ENCODE measurements at regions not wholly inside any gene's neighbourhood (a gene's known extent, or its start where the extent isn't known, plus 50 kb on each side); places are given as distances from the start of the nearest gene placed in this dataset.
A peak's percentile ranks its signal among the peaks of the same experiment; 100 is the strongest.

GRCh38 chr12:87376722-87377121 is 652.5 kb downstream of the C12orf50 start:
- peaks cover 0 to 20% (median 8%) of the 10 kb centered on the region in 11 experiments; a peak in 13 of 22 replicates for H3K9me3 ChIP-seq (replicated peaks in 1 of 11)
- no peak overlapping the region for H3K4me3 ChIP-seq
- H3K27me3 ChIP-seq = no peaks in the 10 kb centered on the region
- H3K9ac ChIP-seq = no peak overlapping the region
- no peaks in the 10 kb centered on the region; a peak in 1 of 20 replicates for H3K4me1 ChIP-seq
- H3K36me3 ChIP-seq = no peaks in the 10 kb centered on the region
- no peaks in the 10 kb centered on the region for H4K20me1 ChIP-seq
- no peak overlapping the region for H3K4me2 ChIP-seq
- no peak overlapping the region for H3K27ac ChIP-seq
- TF ChIP-seq Cebpa-rat (IDR thresholded peaks at IDR 0.05) = no peak

- Histone ChIP-seq H3K9ac (no peak overlapping the region), H3K36me3 (no peaks in the 10 kb centered on the region), H3K27ac (no peak overlapping the region), H3K4me1 (no peaks in the 10 kb centered on the region; a peak in 1 of 20 replicates), H4K20me1 (no peaks in the 10 kb centered on the region), H3K4me2 (no peak overlapping the region), H3K27me3 (no peaks in the 10 kb centered on the region), H3K4me3 (no peak overlapping the region), H3K9me3 (replicated peaks in 1 of 11) (peaks cover 0 to 4% (median 0%) of the 10 kb centered on the region in 11 experiments; a peak in 1 of 22 replicates)
- TF ChIP-seq Cebpa-rat (IDR thresholded peaks at IDR 0.05) = no peak
These were observed 660.0 kb downstream of the C12orf50 start for GRCh38 chr12:87369161-87369560.

GRCh38 chr12:87368259-87368658 is 660.9 kb downstream of the C12orf50 start:
- H3K9ac ChIP-seq = no peak overlapping the region
- no peaks in the 10 kb centered on the region for H4K20me1 ChIP-seq
- peaks cover 0 to 8% (median 0%) of the 10 kb centered on the region in 11 experiments; a peak in 5 of 22 replicates for H3K9me3 ChIP-seq (replicated peaks in 1 of 11)
- H3K4me3 ChIP-seq = no peak overlapping the region
- H3K4me2 ChIP-seq = no peak overlapping the region
- no peak for TF ChIP-seq Cebpa-rat (IDR thresholded peaks at IDR 0.05)
- H3K27ac ChIP-seq = no peak overlapping the region
- H3K36me3 ChIP-seq = no peaks in the 10 kb centered on the region
- H3K4me1 ChIP-seq = no peaks in the 10 kb centered on the region; a peak in 1 of 20 replicates
- H3K27me3 ChIP-seq = no peaks in the 10 kb centered on the region

GRCh38 chr12:87365423-87365822 is 663.8 kb downstream of the C12orf50 start:
- H3K4me1 ChIP-seq = no peaks in the 10 kb centered on the region; a peak in 1 of 20 replicates
- no peaks in the 10 kb centered on the region for H3K36me3 ChIP-seq
- H3K4me3 ChIP-seq = no peak overlapping the region
- H3K4me2 ChIP-seq = no peak overlapping the region
- no peaks in the 10 kb centered on the region for H4K20me1 ChIP-seq
- no peaks in the 10 kb centered on the region for H3K27me3 ChIP-seq
- H3K27ac ChIP-seq = no peak overlapping the region
- H3K9me3 ChIP-seq (replicated peaks in 1 of 11) = peaks cover 0 to 11% (median 0%) of the 10 kb centered on the region in 11 experiments; a peak in 5 of 22 replicates
- no peak overlapping the region for H3K9ac ChIP-seq
- no peak for TF ChIP-seq Cebpa-rat (IDR thresholded peaks at IDR 0.05)

- H3K4me3 ChIP-seq = no peak overlapping the region
- no peak for TF ChIP-seq Cebpa-rat (IDR thresholded peaks at IDR 0.05)
These were observed 665.6 kb downstream of the C12orf50 start for GRCh38 chr12:87363497-87364084.

GRCh38 chr12:87349681-87350080 is 679.5 kb downstream of the C12orf50 start:
- no peak for TF ChIP-seq Cebpa-rat (IDR thresholded peaks at IDR 0.05)
- no peak overlapping the region for H3K4me3 ChIP-seq
- no peak overlapping the region for H3K4me2 ChIP-seq

More at GRCh38 chr12:87363497-87364084, 665.6 kb downstream of the C12orf50 start:
- Histone ChIP-seq H3K4me2 (no peak overlapping the region), H4K20me1 (no peaks in the 10 kb centered on the region), H3K4me1 (no peaks in the 10 kb centered on the region; a peak in 1 of 20 replicates), H3K36me3 (no peaks in the 10 kb centered on the region), H3K27me3 (no peaks in the 10 kb centered on the region), H3K9me3 (replicated peaks in 1 of 11) (peaks cover 3 to 15% (median 4%) of the 10 kb centered on the region in 11 experiments; a peak in 18 of 22 replicates), H3K9ac (no peak overlapping the region), H3K27ac (no peak overlapping the region)

GRCh38 chr12:87348071-87348470 is 681.1 kb downstream of the C12orf50 start:
- Histone ChIP-seq H3K27ac (no peak overlapping the region), H3K9ac (no peak overlapping the region), H4K20me1 (no peaks in the 10 kb centered on the region), H3K9me3 (replicated peaks in 1 of 11) (no peaks in the 10 kb centered on the region), H3K4me3 (no peak overlapping the region), H3K4me1 (peaks cover 4 to 11% (median 7%) of the 10 kb centered on the region in 10 experiments; a peak in 11 of 20 replicates), H3K27me3 (no peaks in the 10 kb centered on the region), H3K4me2 (no peak overlapping the region), H3K36me3 (no peaks in the 10 kb centered on the region)
- TF ChIP-seq Cebpa-rat (IDR thresholded peaks at IDR 0.05) = no peak

More at GRCh38 chr12:87349681-87350080, 679.5 kb downstream of the C12orf50 start:
- Histone ChIP-seq H3K9ac (no peak overlapping the region), H3K27ac (no peak overlapping the region), H3K9me3 (replicated peaks in 1 of 11) (no peaks in the 10 kb centered on the region), H3K4me1 (peaks cover under 1 to 4% (median 3%) of the 10 kb centered on the region in 10 experiments; a peak in 11 of 20 replicates), H3K27me3 (no peaks in the 10 kb centered on the region), H3K36me3 (no peaks in the 10 kb centered on the region), H4K20me1 (no peaks in the 10 kb centered on the region)

GRCh38 chr12:87344699-87345098 is 684.5 kb downstream of the C12orf50 start:
- no peaks in the 10 kb centered on the region for H4K20me1 ChIP-seq
- H3K27ac ChIP-seq = no peak overlapping the region
- peak overlapping the region in 10 of 11 experiments; percentile 7 to 46 (median 24); a peak in 14 of 22 replicates for H3K4me2 ChIP-seq
- H3K27me3 ChIP-seq = no peaks in the 10 kb centered on the region
- peaks cover 4 to 11% (median 7%) of the 10 kb centered on the region in 10 experiments; a peak in 11 of 20 replicates for H3K4me1 ChIP-seq
- no peaks in the 10 kb centered on the region for H3K9me3 ChIP-seq (replicated peaks in 1 of 11)
- no peak overlapping the region for H3K4me3 ChIP-seq
- no peaks in the 10 kb centered on the region for H3K36me3 ChIP-seq
- no peak overlapping the region for H3K9ac ChIP-seq
- no peak for TF ChIP-seq Cebpa-rat (IDR thresholded peaks at IDR 0.05)

- no peaks in the 10 kb centered on the region for H4K20me1 ChIP-seq
These were observed 690.5 kb downstream of the C12orf50 start for GRCh38 chr12:87338681-87339080.

More at GRCh38 chr12:87338681-87339080, 690.5 kb downstream of the C12orf50 start:
- H3K4me1 ChIP-seq = peaks cover 0 to under 1% (median 0%) of the 10 kb centered on the region in 10 experiments; a peak in 1 of 20 replicates
- H3K27ac ChIP-seq = no peak overlapping the region
- H3K4me2 ChIP-seq = no peak overlapping the region
- H3K9ac ChIP-seq = no peak overlapping the region
- no peaks in the 10 kb centered on the region for H3K27me3 ChIP-seq
- no peak overlapping the region for H3K4me3 ChIP-seq
- TF ChIP-seq Cebpa-rat (IDR thresholded peaks at IDR 0.05) = no peak
- no peaks in the 10 kb centered on the region for H3K9me3 ChIP-seq (replicated peaks in 1 of 11)
- no peaks in the 10 kb centered on the region for H3K36me3 ChIP-seq

Data from BLaER1 treated with 17β-estradiol and CSF1 and Interleukin-3, amounts not matched to agents 10 nM and 100 nM (cell line).